GM21367 (cell line): ENCODE measurements at regions not wholly inside any gene's neighbourhood (a gene's known extent, or its start where the extent isn't known, plus 50 kb on each side); places are given as distances from the start of the nearest gene placed in this dataset.
A peak's percentile ranks its signal among the peaks of the same experiment; 100 is the strongest.
"Not testable (repeated sequence)": the region's sequence is repeated elsewhere in the genome, so short reads cannot be mapped to it uniquely, and the experiment has no call there.

Source experiments
- ATAC-seq: cut with Tn5 transposase; IDR thresholded peaks from one replicate; pipeline ENCODE4 v1.9.1; 2021; ENCODE audit not compliant: unreplicated experiment

DNA sequence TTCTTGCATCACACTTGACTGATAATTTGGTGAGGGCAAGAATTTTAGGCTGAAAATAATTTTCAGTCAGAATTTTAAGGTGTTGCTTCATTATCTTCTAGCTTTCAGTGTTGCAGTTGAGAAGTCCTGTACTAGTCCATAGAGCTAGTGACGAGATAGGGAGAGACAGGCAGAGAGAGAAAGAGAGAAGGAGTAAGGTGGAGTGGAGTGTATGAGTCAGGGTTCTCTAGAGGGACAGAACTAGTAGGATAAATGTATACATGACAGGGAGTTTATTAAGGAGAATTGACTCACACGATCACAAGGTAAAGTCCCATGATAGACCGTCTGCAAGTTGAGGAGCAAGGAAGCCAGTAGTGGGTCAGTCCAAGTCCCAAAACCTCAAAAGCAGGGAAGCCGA is 127.2 kb downstream of the UTP18 start:
- no peak for ATAC-seq

DNA sequence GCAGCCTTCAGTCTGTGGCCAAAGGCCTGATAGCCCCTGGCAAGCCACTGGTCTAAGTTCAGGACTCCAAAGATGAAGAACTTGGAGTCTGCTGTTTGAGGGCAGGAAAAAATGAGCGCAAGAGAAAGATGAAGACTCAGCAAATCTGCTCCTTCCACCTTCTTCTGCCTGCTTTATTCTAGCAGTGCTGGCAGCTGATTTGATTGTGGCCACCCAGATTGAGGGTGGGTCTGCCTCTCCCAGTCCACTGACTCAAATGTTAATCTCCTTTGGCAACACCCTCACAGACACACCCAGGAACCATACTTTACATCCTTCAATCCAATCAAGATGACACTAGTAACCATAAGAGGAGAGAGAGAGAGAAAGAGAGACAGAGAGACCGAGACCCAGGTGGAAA is 127.6 kb downstream of the UTP18 start:
- no peak for ATAC-seq

DNA sequence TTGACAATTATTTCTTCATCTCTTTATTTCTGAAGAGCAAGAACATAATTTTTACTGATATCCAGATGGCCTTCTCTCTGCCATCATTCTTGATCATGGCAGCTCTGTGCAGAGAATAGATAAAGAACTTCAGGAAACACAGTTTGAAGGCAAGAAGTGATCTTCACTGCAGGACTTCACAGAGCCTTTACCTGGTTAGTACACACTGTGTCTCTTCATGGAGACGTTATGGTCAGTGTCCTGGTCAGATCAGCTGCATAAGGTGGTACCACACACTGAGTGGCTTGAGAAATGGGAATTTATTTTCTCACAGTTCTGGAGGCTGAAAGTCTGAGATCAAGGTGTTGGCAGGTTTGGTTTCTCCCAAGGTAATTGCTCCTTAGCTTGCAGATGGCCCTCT is 129.5 kb downstream of the UTP18 start:
- ATAC-seq: no peak

DNA sequence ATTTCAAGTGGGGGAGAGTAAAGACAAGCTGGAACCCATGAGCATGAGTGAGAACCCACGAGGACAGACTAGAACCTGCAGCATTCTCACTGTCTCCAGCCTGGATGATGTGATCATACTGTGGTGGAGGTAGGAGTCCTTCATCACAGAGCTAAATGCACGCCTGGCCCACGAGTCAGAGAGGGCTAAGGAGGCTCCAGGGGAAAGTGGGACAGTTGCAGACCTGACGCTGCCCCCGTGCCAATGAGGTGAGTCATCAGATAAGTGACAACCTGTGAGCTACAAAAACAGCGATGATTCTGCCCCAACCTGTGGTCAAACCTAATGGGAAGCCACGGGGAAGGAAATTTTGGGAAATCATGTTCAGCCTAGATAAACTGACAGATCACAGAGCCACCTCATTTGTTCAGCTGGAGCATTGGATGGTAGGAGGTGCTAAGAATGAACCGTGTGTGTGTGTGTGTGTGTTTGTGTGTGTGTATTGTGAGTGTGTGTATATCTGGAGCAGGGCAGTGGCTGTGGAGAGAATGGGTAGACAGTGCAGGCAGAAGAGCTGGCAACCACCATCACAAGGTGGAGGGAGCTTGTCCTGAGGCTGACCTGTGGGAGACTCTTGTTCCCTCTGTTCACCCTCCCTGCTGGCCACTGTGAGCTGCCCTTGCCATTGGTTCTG is 131.8 kb downstream of the UTP18 start:
- ATAC-seq: no peak

DNA sequence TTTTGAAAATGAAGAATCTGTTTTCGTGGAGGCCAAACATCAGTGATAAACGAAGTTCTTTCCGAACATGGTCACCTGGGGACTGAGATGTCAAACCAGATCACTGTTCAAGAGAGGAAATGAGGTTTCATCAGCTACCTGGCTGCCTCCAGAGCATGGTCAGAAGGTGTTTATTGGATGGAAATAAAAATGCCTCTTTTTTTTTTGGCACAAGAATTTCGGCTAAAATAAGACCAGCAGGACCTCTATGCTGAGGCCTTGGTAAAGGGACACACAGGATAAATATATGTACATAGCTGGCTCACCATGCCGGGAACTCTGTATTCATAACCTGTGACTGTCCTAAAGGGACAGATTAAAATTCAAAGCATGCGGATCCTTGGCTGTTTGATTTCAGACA is 135.3 kb downstream of the UTP18 start:
- no peak for ATAC-seq

DNA sequence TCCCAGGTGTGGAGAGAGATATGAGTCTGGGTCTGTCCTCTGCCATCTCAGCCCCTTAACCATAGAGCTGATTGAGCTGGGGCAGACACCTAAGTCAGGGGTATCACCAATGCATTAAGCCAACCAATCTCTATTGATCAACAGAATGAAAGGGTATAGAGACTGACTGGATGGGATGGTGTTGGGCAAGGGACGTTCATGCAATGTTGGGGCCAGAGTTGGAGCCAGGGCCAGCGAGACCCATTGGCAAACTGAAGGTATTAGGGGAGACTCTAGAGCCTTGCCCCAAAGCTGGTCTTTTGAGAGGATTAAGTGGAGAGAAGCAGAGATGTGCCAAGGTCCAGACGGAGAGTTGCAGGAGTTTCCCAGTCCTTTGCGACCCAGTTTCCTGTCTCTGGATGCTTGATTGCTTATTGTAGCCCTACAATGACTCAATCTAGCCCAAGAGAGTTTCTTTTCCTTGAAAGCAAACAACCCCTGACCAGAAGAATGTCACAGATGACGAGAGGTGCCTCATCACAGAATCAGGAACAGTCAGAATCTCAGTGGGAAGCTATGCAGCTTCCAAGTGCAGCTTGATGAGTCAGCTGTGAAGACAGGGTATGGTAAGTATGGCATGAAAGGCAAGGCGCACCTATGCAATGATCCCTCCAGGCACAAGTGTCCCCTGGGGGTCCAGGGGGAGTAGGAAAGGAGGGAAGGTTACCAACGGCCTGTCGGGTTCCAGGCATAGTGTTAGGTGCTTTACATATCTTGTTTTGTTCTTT is 137.2 kb downstream of the UTP18 start:
- ATAC-seq: no peak

DNA sequence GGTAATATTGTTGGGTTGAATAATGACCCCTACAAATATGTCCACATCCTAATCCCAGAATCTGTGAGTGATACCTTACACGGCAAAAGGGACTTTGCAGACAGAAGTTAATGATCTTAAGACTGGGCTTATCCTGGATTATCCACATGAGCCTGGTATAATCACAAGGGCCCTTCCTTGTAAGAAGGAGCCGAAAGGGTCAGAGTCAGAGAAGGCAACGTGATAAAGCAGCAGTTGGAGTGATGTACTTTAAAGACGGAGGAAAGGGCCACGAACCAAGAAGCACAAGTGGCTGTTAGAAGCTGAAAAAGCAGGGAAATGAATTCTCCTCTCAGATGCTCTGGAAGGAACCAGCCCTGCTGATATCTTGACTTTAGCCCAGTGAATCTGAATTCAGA is 137.8 kb downstream of the UTP18 start:
- no peak for ATAC-seq

DNA sequence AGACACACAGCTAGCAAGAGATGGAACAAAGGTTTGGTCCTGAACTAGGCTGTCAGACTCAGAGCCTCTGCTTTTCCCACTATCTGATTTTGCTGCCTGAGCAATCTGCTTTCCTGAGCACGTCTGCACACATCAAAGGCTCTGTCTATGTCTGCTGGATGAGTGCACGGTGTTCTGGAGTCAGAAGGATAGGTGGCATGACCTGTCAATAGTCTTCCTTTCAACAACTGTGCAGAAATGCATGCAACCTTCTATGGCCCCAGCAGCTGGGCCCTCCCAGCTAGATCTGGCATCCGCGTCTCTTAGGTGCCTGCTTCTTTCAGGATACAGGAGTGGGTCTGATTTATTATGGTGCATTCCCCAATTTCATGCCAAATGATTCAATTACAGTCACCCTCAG is 138.3 kb downstream of the UTP18 start:
- no peak for ATAC-seq

DNA sequence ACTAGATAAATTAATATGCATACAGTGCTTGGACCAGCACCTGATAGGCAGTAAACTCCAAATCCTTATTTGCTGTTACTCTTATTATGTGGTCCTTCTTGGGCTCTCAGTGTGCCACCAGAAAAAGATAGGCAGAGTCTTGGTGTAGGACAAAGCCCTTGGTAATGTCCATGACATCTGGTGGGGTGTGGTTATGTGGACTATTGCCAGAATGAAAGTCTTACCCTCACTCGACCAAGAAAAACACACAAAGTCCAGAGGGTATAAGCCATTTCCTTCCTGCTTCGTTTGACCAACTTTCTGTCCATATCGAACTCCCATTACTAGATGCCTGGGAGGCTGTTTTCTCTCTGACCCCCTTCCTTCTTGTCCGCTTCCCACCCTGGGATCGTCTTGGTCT is 140.9 kb downstream of the UTP18 start:
- ATAC-seq: no peak

DNA sequence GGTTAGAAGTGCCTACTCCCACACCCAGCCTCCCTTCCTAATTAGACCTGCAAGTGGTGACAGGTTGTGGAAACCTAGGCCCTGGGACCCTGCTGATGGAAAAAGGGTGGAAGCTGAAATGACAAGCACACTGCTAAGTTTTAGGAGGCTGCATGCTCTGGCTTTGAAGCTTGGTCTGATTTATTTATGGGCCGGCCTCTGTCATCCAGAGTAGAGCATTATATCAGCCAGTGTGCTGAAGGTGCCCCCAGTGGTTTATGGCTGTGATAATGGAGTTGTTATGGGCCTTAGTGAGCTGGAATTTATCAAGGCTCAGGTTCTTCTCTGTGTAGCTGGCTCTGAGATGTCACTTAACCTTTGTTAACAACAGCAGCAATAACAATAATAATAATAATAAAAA is 142.6 kb downstream of the UTP18 start:
- ATAC-seq: no peak

DNA sequence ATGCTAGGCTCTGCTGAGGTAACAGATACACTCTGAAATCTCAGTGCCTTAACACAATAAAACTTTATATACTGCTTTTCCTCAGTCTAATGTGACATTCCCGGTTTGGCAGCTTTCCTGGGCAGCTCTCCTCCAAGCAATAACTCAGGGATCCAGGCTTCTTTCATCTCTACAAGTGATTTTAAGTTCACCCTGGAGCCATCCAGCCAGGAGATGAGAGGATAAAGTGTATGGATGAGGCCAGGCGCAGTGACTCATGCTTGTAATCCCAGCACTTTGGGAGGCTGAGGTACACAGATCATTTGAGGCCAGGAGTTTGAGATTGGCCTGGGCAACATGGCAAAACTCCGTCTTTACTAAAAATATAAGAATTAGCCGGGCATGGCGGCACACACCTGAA is 147.2 kb downstream of the UTP18 start:
- ATAC-seq: no peak

DNA sequence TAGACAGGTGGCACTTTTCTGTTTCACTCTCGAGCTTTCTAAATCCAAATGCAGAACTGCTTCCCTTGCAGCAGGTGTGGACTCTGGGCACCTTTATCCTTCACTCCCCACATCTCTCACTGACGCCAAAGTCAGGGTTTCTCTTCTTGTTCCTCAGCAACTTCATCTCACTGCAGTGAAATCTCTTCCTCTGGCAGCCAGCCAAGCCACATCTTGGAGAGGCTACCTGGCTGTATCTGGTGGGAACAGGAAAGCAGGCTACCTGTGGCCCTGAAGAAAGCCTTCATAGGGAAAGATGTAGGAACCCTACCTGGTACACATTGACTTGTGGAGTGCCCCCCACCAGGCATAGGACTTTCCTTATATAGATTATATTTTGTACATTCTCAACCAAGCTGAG is 159.1 kb downstream of the UTP18 start:
- no peak for ATAC-seq

DNA sequence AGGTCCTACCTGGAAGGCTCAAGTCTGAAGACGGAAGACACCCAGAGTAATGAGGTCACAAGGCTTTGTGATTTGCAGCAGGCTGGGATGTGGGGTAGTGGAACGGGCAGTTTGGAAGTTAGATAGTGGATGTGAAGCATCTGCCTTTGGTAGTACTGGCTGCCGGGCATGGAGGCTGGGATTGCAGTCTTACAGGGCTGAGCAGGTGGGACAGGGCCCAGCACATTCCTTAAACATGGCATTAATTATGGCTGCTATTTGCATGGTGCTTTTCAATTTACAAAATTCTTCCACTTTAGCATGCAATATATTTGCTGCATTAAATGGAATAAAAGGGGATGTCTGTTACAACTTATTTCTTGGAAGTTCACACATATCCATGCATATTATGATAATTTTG is 161.2 kb downstream of the UTP18 start:
- no peak for ATAC-seq

DNA sequence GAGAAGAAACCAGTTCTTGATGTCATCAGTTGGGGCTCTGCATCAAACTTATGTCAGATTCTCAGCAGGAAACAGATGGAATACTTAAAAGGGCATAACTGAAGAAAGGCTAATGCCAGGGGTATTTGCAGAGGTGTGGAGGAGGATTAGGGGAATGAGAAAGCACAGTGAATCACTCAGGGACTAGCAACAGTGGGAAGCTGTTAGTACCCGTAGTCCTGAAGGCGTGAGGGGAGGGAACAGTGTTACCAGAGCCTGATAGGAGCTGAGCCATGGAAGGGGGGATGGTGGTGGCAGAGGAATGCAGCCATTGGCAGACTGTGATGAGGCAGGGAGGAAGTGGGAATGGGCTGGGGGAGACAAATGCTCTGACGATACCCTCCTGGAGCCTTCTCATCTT is 162.3 kb downstream of the UTP18 start:
- no peak for ATAC-seq

DNA sequence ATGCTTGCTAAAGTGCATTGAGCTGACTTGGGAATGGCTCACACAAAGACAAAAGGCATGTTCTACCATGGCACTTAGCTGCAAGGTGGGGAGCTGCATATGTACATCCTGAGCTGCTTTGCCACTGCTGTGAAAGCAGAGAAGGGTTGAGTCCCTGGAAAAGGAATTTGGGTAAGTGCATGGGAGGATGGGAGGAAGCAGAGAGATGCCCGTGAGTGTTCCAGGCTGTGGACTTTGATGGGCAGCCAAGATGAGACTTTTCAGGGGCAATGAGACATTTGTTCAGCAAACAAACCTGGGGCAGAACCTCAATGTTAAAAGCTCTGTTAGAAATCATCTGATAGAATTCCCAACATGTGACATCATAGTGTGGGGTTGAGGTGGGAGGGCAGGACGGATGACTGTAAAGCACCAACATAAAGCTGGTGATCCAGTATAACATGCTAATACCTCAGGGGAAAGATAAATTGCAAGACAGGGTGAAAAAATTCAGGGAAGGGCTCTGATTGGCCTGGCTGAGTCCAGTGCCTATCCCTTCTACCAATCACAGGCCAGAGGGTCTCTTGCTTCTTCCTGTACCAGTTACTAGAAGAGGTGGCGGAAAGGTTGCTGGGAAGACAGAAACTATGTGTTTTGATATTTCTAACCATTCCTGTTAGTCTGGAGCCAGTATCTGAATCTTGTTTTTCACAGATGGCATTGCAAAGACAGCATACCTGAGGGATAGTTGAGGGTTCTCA is 163.2 kb downstream of the UTP18 start:
- ATAC-seq: no peak

DNA sequence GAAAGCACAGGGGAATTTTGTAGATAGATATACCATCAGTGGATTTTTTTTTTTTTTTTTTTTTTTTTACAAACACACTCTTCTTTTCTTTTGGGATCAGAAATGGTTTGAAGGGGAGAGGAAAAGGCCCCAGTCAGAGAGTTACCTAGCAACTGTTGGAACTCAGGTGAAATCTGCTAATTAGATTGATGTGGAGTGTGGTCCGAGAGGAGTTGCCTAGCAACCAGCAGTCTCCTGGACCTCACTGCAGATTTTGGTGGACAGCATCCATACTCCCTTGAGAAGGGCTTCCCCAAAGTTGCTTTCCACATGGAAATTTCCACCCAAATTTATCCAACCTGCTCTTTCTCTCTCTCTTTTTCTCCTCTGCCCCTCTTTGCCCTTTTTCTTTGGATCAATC is 165.4 kb downstream of the UTP18 start:
- no peak for ATAC-seq

DNA sequence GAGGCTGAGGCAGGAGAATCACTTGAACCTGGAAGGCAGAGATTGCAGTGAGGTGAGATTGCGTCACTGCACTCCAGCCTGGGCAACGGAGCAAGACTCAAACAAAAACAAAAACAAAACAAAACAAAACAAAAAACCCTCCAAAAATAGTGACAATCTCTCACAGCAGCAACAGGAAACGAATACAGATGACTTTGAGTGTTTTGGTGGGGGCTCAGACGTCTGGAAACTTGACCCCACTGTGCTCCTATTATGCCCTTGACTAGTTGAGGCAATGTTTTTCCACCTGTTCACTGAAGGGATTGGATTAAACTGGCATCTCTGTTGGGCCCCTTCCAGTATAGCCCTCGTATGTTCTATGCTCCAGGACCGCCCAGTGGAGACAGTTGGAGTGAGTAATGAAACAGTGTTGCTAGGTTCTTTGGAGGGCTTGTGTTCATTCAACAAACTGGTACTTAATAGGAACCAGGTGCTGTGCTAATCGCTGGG is 167.0 kb downstream of the UTP18 start:
- no peak for ATAC-seq

DNA sequence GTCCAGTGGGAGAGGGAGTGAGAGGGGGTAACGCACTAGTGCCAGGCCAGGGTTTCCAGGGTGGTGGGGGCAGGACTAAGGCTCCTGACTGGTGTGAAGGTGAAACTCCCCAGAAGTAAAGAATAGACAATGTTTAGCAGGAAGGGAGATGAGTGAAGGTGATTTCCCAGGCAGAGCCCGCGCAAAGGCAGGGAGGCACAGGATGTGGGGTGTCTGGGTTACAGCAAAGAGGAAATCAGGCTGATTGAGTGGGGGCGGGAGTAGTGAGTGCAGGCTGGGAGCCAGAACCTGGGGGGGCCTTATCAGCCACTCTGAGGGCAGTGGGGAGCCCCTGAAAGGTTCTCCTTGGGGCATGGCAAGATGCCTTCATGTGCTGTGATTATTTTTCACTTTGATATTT is 167.5 kb downstream of the UTP18 start:
- ATAC-seq: peak; percentile 54

DNA sequence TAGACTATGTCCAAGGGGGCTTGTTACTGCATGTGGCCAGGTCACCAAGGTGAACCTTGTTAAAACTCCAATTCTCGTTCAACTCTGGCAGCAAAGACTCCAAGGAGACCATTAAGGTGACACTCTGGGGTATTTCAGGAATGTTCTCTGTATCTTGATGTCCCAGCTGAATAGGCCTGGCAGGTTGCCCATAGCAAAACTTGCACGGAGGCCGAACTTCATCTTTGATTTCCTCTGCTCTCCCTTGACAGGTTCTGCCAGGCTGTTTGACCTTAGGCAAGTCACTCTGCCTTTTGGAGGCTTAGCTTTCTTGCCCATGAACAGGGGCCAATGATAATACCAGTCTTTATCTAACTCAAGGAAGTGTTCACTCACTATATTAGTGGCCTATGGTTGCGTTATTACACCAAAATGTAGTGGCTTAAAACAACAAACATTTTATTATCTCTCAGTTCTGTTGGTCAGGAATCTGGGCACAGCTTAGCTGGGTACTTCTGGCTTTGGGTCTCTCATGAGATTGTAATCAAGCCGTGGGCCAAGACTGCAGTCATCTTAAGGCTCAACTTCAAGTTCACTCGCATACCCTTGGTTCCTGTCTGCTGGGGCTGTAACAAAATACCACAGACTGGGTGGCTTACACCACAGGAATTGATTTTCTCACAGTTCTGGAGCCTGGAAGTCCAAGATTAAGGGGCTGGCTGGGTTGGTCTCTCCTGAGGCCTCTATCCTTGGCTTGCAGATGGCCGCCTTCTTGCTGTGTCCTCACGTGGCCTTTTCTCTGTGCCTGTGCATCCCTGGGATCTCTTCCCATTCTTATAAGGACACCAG is 168.5 kb downstream of the UTP18 start:
- ATAC-seq: no peak

DNA sequence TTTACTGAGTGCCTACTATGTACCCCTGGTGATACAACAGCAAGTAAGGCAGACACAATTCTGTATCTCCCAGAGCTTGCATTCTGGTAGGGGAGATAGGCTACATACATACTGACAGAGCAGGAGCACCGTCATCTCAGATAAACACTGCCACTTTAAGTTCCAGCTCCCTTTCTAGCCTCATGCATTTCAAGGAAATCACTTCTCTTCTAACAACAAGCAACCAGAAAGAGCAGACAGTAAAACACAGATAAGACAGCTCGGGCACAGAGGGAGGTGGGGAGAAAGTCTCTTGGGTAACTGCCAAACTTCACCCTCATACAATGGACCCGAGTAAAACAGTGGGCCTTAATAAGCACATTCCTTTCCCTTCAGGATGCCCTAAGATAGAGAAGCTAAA is 169.6 kb downstream of the UTP18 start:
- not testable (repeated sequence) for ATAC-seq

DNA sequence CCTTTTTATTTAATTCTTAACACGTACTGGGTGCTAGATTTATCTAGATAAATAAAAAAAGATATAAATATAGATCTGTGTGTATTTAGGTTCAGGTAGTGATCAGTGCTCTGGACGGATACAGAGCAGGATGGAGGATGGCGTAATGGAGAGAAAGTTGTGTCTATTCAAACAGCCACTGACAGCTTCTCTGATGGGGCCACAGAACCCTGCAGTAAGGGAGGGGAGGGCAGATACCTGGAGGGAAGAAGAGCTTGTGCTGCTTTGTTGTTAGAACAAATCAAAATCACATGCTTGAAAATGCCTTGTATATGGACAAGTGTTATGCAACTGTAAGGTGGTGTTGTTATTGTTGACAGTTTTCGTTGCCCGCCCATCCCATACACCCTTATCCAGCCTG is 170.2 kb downstream of the UTP18 start:
- ATAC-seq: no peak
